PC-9 (cell line): ENCODE measurements at regions not wholly inside any gene's neighbourhood (a gene's known extent, or its start where the extent isn't known, plus 50 kb on each side); places are given as distances from the start of the nearest gene placed in this dataset.

Experiments
- BruUV-seq: library from RNA; stranded (reverse); fragments of 400-500 nt; replicated peaks from 2 replicates; lab custom pipeline; 2021; lab: Mats Ljungman, UMichigan
- CTCF ChIA-PET: fragments of 300-600 bp; sonication (Branson Sonifier 250); formaldehyde crosslinking; loops from one replicate; lab custom pipeline; 2022; ENCODE audit warnings: antibody characterized with exemption; lab: Charles Lee
- POLR2A ChIA-PET: fragments of 300-600 bp; sonication (Branson Sonifier 250); formaldehyde crosslinking; loops from one replicate; lab custom pipeline; 2022; ENCODE audit warnings: antibody characterized with exemption; ENCODE audit not compliant: unreplicated experiment; lab: Charles Lee
- DNase-seq, 2 experiments: peaks; one replicate each; pipeline versions ENCODE4 v3.0.0 to v3.0.0-alpha.2; 2015 to 2022; ENCODE audit warnings: mixed read lengths in 1 of 2
- H2AFZ ChIP-seq: fragments of 200-600 bp; sonication (generic); 2 replicates; pipeline ENCODE4 v1.8.1; 2017; ENCODE audit warnings: antibody characterized with exemption
- H3F3A ChIP-seq: fragments of 200-600 bp; sonication (generic); 2 replicates; pipeline ENCODE4 v1.8.1; 2017; ENCODE audit warnings: antibody characterized with exemption, mild to moderate bottlenecking, low read depth; ENCODE audit not compliant: insufficient read depth
- H3K27ac ChIP-seq: fragments of 200-600 bp; sonication (generic); 2 replicates; pipeline ENCODE4 v1.6.1; 2016; ENCODE audit warnings: mixed run types
- H3K27me3 ChIP-seq: fragments of 200-600 bp; sonication (generic); 2 replicates; pipeline ENCODE4 v1.6.1; 2016; ENCODE audit warnings: low read depth, mixed run types; ENCODE audit not compliant: insufficient read depth
- H3K36me3 ChIP-seq: fragments of 200-600 bp; sonication (generic); 2 replicates; pipeline ENCODE4 v1.6.1; 2016; ENCODE audit warnings: low read depth, mixed run types
- H3K4me1 ChIP-seq: fragments of 200-600 bp; sonication (generic); replicated peaks from 2 replicates; pipeline ENCODE4 v1.6.1; 2016; ENCODE audit warnings: mixed run types; ENCODE audit not compliant: insufficient read depth
- H3K4me2 ChIP-seq: fragments of 200-600 bp; sonication (generic); 2 replicates; pipeline ENCODE4 v1.6.1; 2017; ENCODE audit warnings: mixed run types
- H3K4me3 ChIP-seq: fragments of 200-600 bp; sonication (generic); 2 replicates; pipeline ENCODE4 v1.6.1; 2016; ENCODE audit warnings: mixed run types
- H3K79me2 ChIP-seq: fragments of 200-600 bp; sonication (generic); 2 replicates; pipeline ENCODE4 v1.6.1; 2017; ENCODE audit warnings: low read depth, mixed run types
- H3K9me2 ChIP-seq: fragments of 200-600 bp; sonication (generic); 2 replicates; pipeline ENCODE4 v1.8.1; 2017; ENCODE audit warnings: mild to moderate bottlenecking; ENCODE audit not compliant: insufficient read depth
- H3K9me3 ChIP-seq: fragments of 200-600 bp; sonication (generic); 2 replicates; pipeline ENCODE4 v1.8.1; 2016; ENCODE audit warnings: low read depth; ENCODE audit not compliant: insufficient read depth
- H4K20me1 ChIP-seq: fragments of 200-600 bp; sonication (generic); 2 replicates; pipeline ENCODE4 v1.8.1; 2017; ENCODE audit not compliant: insufficient read depth
- EZH2 ChIP-seq: fragments of 200-600 bp; sonication (generic); IDR thresholded peaks from 2 replicates; pipeline ENCODE4 v1.8.0; 2017; ENCODE audit warnings: antibody characterized with exemption, low read depth
- intact Hi-C: fragments of 100-400 bp; cut with micrococcal nuclease; formaldehyde crosslinking; loops from one replicate; pipeline ENCODE4 v1.10.0; 2022; ENCODE audit not compliant: unreplicated experiment
- TF ChIP-seq, protein P1 (sequence below): fragments of 200-600 bp; sonication (generic); conservative IDR thresholded peaks from 2 replicates; pipeline ENCODE4 v1.6.1; 2017; ENCODE audit warnings: mixed run types, antibody characterized with exemption, mild to moderate bottlenecking, moderate library complexity

DNA sequence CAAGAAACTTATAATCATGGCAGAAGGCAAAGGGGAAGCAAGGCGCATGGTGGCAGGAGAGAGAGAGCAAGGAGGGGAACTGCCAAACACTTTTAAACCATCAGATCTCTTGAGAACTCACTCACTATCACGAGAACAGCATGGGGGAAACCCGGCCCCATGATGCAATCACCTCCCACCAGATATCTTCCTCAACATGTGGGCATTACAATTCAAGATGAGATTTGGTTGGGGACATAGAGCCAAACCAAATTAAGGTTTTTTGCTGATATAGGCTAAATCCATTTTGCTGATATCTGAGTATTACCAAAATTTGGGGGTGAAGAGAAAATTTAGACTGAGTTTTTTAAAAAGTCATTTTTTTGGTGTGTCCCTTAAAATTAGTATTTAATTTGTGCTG is 54.9 kb upstream of the TMX1 start:
- Histone ChIP-seq H4K20me1 (no peaks in the 10 kb centered on the region), H3K9me2 (no peaks in the 10 kb centered on the region; the same call in 1 of the 2 replicates), H3K79me2 (no peaks in the 10 kb centered on the region), H3K4me3 (no peak overlapping the region), H3K4me1 (no peaks in the 10 kb centered on the region), H3K36me3 (no peaks in the 10 kb centered on the region), H3K27me3 (no peaks in the 10 kb centered on the region), H3K9me3 (no peaks in the 10 kb centered on the region), H3K27ac (no peak overlapping the region), H3K4me2 (no peak overlapping the region), H3F3A (no peaks in the 10 kb centered on the region), H2AFZ (no peak overlapping the region)
- DNase-seq, result no peak
- CTCF ChIA-PET, result no interaction called here
- TF ChIP-seq, protein P1, sequence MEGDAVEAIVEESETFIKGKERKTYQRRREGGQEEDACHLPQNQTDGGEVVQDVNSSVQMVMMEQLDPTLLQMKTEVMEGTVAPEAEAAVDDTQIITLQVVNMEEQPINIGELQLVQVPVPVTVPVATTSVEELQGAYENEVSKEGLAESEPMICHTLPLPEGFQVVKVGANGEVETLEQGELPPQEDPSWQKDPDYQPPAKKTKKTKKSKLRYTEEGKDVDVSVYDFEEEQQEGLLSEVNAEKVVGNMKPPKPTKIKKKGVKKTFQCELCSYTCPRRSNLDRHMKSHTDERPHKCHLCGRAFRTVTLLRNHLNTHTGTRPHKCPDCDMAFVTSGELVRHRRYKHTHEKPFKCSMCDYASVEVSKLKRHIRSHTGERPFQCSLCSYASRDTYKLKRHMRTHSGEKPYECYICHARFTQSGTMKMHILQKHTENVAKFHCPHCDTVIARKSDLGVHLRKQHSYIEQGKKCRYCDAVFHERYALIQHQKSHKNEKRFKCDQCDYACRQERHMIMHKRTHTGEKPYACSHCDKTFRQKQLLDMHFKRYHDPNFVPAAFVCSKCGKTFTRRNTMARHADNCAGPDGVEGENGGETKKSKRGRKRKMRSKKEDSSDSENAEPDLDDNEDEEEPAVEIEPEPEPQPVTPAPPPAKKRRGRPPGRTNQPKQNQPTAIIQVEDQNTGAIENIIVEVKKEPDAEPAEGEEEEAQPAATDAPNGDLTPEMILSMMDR, result no peak
- no peak for TF ChIP-seq EZH2
- intact Hi-C loops, result no loop called here
- POLR2A ChIA-PET, result interaction anchor here (0.6 kb wide), 1 partner anchor 52 kb away, joined by 3 read pairs; no protein-coding TSS in a partner anchor
- BruUV-seq, result no TSS peak

GRCh38 chr14:51185754-51186153 is 54.3 kb upstream of the TMX1 start:
- Histone ChIP-seq H3K27ac (no peak overlapping the region), H3K4me2 (no peak overlapping the region), H3K27me3 (no peaks in the 10 kb centered on the region), H3K9me3 (no peaks in the 10 kb centered on the region), H3K4me1 (no peaks in the 10 kb centered on the region), H3F3A (no peaks in the 10 kb centered on the region), H3K36me3 (no peaks in the 10 kb centered on the region), H3K79me2 (no peaks in the 10 kb centered on the region), H3K4me3 (no peak overlapping the region), H3K9me2 (no peaks in the 10 kb centered on the region; the same call in 1 of the 2 replicates), H2AFZ (no peak overlapping the region), H4K20me1 (no peaks in the 10 kb centered on the region)
- no TSS peak for BruUV-seq
- no peak for DNase-seq
- POLR2A ChIA-PET, result no interaction called here
- intact Hi-C loops, result no loop called here
- CTCF ChIA-PET, result no interaction called here
- TF ChIP-seq, protein P1, result no peak
- TF ChIP-seq EZH2, result no peak

GRCh38 chr14:51188566-51189185 is 51.4 kb upstream of the TMX1 start:
- no peak overlapping the region for H3K4me2 ChIP-seq
- H3K79me2 ChIP-seq, result no peaks in the 10 kb centered on the region
- DNase-seq, result no peak
- ChIA-PET POLR2A (no interaction called here), CTCF (no interaction called here)
- no peaks in the 10 kb centered on the region for H3F3A ChIP-seq
- no peaks in the 10 kb centered on the region for H3K27me3 ChIP-seq
- TF ChIP-seq EZH2, result no peak
- TF ChIP-seq, protein P1, result no peak
- intact Hi-C loops, result no loop called here
- no peaks in the 10 kb centered on the region for H3K9me3 ChIP-seq
- H3K27ac ChIP-seq, result no peak overlapping the region
- no TSS peak for BruUV-seq
- H3K4me3 ChIP-seq, result no peak overlapping the region
- H3K4me1 ChIP-seq, result no peaks in the 10 kb centered on the region
- H2AFZ ChIP-seq, result no peak overlapping the region
- H3K9me2 ChIP-seq, result no peaks in the 10 kb centered on the region; the same call in 1 of the 2 replicates
- H4K20me1 ChIP-seq, result no peaks in the 10 kb centered on the region
- no peaks in the 10 kb centered on the region for H3K36me3 ChIP-seq
